ENCODE measurements at regions not wholly inside any gene's neighbourhood (a gene's known extent, or its start where the extent isn't known, plus 50 kb on each side); places are given as distances from the start of the nearest gene placed in this dataset.
"Not testable (repeated sequence)": the region's sequence is repeated elsewhere in the genome, so short reads cannot be mapped to it uniquely, and the experiment has no call there.

DNA sequence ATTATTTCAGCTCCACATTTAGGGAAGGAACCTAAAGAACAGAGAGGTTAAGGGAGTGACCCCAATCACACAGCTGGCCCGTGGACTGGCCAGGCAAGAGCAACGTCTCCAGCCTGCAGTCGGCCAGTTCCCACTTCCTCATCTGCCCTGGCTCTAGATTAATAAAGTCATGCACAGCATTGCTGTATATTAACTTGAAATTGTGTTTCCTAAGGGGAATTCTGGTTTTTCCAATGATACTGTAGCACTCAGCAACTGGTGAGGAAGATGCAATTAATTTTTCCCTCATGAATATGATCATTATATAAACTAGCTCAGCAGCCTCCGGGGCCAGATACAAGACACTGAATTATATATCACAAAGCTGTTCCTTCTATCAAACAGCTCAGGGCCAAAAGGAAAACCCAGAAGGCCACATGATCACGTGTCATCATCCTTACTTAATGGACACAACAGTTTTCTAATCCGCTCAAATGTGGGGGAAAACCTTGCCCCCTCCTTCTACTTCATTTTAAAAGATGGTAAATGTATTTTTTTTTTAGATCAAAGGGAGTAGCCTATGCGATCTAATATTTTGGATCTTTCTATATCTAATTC lies 295.3 kb upstream of the PRKCQ start:
- DNase-seq (ENCODE audit: low read depth) = no peak

DNA sequence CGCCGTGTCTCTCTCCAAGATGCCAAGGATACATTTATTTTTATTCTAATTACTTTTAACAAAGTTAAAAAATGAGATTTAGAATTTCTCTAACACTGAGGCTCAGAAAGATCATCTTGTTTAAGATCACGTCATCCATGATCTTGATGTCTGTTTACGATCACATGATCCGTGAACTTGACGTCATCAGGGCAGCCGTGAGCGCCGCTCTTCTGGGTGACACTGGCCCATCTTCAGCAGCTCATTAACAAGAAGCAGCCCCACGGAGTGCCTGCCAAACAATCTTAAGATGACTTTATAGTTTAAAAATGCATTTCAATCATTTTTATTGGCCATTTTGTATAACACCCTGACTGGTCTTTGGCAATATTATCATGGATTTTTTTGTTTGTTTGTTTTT lies 291.1 kb upstream of the PRKCQ start:
- DNase-seq (ENCODE audit: low read depth) = no peak

DNA sequence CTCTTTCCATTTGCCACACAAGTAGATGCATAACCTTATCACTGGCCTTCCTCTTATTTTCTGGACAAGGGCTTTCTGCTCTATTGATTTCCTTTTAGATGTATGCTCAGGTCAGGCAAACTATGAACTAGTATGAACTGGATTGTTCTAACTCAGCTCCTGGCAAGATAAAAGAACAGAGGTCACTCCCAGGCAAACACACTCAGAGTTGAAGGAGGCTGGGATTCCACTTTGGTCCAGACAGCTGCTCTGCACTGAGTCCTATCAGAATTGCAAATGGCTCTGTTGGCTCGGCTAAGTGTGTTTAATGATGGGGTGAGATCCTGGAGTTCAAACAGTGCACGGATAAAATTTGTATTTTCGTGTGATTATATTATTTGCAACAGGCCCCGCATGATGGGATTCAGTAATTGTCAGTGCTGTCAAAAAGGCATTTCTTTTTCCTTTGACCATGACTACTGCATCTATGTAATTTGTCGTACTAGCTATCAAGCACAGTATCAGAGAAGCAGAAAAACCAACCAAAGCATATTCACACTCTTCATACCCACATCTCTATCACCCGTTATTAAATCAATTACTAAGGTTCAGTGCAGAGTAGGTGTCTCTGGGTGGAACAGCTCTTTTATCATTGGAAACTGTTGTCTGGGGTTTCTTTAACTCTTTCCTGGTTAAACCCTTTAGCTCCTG lies 288.1 kb upstream of the PRKCQ start:
- no peak for DNase-seq (ENCODE audit: low read depth)

DNA sequence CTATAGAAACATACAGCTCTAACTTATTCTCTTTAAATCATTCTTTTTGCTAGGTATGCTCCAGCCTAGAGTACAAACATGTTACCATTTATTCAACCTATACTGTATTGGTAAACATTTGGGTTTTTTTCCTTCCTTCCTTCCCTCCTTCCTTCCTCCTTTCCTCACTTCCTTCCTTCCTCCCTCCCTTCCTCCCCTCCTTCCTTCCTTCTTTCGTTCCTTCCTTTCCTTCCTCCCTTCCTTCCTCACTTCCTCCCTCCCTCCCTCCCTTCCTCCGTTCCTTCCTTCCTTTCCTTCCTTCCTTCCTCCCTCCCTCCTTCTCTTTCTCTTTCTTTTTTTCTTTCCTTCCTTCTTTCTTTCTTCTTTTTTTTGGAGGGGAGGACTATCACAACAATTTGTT lies 286.7 kb upstream of the PRKCQ start:
- DNase-seq (ENCODE audit: low read depth) = no peak

DNA sequence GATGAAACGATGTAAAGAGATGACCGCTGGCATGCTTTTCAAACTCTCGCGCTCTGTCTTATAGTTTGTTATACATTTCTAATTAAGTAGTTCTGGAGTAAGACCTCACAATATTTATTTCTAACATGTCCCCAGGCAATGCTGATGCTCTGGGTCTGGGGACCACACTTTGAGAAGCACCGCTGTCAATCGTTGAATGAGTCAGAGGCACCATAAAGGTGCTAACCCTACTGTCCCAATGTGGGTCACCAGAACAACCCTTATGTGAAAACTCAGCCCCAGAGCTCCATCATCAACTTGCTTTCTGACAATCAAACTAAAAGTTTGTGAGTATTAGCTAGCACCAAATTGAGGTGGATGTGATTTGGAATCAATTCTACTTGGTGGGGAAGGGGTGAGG lies 284.1 kb upstream of the PRKCQ start:
- no peak for DNase-seq (ENCODE audit: low read depth)

DNA sequence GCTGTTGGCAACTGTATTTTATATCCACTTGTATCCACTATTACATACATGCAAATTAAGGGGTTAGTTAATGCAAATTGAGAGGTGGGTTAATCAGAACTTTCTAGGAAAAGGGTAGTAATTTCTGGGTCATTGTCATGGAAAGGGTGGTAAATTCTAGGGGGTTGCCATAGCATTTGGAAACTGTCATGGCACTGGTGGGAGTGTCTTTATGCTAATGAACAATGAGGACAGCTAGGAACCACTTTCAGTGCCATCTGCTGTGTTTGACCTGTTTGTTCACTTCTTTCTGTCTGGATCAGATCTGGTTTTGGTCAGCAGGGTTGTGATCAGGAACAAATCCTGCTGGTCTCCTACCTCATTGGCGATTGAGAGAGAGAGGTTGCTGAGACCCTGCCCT lies 283.3 kb upstream of the PRKCQ start:
- DNase-seq (ENCODE audit: low read depth) = no peak

DNA sequence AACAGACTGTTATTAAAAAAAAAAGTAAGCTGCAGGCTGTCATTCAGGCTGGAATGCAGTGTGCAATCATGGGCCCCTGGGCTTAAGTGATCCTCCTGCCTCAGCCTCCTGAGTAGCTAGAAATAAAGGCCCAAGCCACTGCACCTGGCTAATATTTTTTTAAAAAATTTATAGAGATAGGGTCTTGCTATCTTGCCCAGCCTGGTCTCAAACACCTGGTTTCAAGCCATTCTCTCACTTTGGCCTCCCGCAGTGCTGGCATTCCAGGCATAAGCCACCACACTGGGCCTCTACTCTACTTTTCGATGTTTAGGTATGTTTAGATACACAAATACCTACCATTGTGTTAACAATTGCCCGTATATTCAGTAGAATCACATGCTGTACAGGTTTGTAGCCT lies 270.4 kb upstream of the PRKCQ start:
- no peak for DNase-seq (ENCODE audit: low read depth)

DNA sequence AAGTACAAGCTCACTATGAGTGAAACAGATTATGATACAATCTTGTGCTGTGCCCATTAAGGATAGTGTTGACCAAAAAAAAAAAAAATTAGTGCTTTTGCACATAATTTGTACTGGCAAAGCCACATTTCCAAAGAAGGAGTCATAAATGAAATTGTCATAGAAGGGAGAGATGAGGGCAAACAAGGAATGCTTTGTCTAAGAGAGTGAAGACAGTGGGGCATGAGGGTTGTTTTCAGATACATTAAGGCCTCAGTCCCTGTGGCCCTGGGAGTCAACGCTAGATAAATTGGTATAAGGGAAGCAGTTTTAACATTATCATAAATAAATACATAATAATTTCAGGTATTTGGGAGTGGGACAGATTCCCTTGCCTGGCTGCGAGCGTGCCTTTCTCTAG lies 267.5 kb upstream of the PRKCQ start:
- no peak for DNase-seq (ENCODE audit: low read depth)

DNA sequence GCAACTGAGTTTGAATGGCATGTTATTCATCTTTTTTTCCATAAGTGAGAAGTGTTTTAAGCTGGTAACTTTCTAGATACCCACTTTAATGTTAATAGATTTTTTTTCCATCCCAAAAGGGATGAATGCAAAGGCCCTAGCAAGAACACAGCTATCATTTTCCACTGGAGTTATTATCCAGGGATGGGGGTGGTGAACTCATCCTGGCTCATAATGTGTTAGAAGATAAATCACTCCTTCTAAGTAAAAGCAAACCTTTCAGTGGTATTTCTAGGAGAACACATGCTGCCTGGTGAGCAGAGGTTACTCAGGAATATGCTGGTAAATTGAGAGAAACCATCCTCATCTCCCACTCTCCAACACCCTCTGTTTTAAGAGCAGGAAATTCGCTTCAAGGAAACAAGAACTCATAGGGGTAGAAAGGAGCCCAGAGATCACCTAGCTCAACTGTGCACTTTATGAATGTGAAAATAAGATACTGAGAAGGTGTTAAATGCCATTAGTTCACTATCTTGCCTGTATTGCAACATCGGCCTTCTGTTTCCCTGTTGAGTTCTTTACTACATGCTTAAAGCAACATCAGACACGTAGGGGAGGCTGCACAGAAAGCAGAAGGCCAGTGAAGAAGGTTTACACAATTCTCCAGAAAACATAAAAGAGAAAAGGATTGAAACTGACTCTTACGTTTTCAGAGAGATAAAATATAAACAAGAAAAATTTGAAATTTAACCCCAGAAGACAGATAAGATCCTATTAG lies 264.0 kb upstream of the PRKCQ start:
- DNase-seq (ENCODE audit: low read depth) = no peak

DNA sequence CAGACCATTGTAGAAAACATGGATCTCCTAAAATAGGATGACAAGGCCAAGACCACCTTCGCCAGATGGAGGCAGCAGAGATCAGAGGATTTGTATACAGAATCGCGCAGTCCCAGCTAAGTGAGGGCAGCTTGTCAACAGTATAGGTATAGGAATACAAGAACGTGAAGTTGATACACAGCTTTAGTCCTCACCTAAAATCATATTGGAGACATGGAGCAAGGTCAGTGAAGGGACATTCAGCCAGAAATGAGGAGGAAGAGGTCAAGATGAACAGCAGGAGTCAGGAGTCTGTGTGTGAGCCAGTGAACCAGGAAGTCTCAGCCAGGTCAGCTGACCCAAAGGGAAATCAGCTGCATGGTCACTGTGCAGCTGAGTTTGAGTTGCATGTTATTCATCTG lies 263.4 kb upstream of the PRKCQ start:
- DNase-seq (ENCODE audit: low read depth) = no peak

DNA sequence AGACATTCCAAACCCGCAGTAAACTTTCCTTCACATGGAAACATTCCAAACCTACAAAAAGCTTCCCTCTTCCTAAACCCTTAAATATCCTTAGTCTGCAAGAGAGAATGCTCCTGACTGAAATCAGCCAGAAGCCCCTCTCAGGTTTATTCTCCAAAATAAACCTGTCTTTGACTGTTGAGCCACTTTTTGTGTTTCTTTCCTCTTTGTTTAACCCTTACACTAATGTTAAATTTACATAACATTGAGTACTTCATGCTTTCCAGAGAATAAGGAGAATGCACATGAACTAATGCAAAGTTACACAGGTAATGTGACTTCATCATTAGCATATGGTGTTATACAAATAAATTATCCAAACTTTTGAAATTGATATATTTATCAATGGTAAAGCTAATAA lies 262.6 kb upstream of the PRKCQ start:
- no peak for DNase-seq (ENCODE audit: low read depth)

DNA sequence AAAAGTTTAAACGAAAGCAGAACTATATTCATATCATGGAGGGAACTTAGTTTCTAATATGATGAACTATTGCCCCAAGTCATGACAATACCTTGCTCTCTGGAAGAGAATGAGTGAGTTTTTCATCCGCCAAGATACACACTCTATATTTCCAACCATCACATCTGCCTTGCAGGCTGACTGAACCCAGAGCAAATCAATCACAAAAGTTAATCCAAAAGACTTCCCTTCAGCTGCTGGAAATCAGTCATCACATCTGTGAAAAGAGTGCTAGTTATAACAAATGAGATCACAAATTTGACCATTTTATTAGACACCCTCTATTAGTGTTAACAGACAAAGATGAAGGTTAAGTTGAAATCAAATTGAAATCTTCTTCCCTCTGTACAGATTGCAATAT lies 261.7 kb upstream of the PRKCQ start:
- no peak for DNase-seq (ENCODE audit: low read depth)

DNA sequence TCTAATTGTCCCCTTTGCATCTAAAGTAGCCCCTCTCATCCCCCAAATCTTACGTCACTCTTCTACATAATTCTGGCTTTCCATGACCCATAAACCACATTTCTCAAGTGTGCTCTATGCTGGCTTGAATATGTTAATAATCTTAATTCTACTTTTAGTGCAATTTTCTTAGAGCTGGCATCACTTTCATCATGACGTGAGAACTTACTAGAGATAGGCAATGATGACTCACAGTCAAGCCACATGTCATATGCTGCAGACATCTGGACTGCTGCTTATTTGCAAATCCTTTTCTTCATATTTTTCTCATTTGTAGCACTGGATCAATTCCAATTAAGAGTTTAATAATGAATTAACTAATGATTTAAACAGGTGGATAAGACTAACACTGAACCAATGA lies 260.7 kb upstream of the PRKCQ start:
- no peak for DNase-seq (ENCODE audit: low read depth)

DNA sequence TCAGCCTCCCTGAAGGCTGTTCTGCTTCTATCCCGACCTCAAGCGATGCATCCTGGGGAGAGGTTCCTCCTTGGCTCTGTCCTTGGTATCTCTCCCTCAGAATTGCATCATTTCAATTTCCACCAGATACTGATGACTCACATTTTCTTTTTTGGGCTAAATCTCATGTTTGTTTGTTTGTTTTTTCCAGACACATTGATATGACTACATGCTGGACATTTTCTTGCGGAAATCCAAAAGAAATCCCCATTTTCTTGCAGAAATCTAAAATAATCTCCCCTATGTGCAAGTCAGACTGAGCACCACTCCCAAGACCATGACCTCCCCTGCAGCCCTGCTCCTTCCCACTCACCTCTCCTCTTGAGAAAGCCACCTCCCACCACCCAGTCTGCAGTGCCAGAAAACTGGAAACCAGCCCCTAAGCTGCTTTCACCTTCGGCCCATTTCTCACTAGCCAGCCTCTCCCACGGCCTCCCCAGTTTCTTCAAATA lies 260.2 kb upstream of the PRKCQ start:
- no peak for DNase-seq (ENCODE audit: low read depth)

DNA sequence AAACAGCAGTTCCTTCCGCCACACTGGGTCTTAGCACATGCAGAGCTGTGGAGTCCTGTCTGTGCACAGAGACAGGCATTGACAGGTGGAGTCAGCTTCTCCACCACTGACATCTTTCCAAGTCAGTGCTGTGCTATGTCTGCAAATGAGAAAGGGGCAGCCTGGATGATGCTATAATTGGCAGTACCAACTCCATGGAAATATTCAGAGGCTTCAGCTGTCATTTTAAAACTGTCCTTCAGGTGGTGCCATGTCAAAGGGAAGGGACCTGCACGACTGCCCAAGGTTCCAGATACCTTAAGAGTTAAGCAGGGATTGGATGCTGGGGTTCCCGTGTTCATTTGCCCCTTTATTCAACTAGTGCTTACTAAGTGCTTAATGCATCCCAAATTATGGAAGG lies 258.0 kb upstream of the PRKCQ start:
- DNase-seq (ENCODE audit: low read depth) = no peak

DNA sequence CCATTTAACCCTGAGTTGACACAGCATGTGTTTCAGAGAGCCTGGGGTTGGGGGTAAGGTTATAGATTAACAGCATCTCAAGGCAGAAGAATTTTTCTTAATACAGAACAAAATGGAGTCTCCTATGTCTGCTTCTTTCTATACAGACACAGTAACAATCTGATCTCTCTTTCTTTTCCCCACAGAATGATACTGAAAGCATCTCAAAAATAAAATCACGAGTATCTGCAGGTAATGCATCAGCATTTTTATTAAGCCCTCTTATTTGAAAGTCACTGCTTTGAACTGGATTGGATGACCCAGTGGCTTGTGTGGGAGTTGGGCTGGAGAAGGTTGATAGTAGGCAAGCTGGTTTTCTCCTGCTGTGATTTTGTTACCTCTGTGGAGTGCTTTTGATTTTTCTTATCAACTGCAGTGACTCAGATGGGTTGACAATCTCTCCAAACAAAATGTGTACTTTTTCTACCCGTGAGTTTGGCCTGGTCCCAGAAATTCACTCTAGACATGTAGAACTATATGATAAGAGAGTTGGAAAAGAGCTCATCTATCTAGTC lies 253.5 kb upstream of the PRKCQ start:
- no peak for DNase-seq (ENCODE audit: low read depth)

DNA sequence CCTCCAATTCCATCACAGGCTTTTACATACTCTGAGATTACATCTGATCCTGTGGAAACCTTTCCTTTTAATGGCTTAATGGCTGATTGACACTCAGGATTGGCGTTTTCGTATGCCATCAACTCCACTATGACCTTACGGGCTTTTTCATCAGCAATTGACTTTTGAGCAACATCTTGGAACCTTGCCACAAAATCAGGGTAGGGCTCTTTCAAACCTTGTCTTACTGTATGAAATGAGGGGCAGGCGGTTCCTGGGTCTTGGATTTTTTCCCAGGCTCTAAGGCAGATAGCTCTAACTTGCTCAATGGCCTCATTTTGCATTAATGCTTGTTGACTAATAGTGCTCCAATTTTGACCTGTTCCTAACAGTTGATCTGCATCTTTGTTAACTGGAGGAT lies 250.9 kb upstream of the PRKCQ start:
- not testable (repeated sequence) for DNase-seq (ENCODE audit: low read depth)

DNA sequence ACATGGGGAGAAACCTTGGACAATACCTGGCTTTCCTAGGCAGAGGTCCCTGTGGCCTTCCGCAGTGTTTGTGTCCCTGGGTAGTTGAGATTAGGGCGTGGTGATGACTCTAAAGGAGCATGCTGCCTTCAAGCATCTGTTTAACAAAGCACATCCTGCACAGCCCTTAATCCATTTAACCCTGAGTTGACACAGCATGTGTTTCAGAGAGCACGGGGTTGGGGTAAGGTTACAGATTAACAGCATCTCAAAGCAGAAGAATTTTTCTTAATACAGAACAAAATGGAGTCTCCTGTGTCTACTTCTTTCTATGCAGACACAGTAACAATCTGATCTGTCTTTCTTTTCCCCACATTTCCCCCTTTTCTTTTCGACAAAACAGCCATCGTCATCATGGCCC lies 244.7 kb upstream of the PRKCQ start:
- not testable (repeated sequence) for DNase-seq (ENCODE audit: low read depth)

DNA sequence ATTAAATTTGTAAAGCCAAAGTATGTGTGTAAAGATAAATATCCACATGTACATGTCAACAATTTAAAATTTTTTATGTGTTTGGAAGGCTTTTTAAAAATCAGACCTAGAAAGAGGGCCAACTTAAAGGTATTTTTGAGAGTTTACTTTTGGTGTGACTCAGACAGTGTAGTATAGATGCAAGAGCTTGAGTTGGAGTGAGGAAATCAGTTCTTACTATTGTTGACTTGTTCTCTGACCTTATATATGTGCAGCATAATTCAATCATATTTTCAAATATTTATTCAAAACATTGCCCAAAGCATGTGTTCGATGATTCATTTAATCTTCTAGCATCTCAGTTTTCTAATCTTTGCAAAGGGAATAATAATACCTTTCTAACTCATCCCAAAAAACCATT lies 243.7 kb upstream of the PRKCQ start:
- DNase-seq (ENCODE audit: low read depth) = no peak

DNA sequence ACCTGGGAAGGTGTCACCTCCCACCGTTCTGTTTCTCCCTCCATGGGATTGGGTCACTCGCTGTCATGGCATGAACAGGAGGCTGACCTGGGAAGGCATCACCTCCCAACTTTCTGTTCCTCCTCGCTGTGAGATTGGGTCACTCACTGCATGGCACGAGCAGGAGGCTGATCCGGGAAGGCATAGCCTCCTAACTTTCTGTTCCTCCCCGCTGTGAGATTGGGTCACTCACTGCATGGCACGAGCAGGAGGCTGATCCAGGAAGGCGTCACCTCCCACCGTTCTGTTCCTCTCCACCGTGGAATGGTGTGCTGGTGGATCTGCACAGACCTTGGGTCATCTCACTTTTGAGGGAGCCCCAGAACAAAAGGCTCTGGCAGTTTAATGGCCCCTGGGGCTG lies 239.2 kb upstream of the PRKCQ start:
- DNase-seq (ENCODE audit: low read depth) = no peak

DNA sequence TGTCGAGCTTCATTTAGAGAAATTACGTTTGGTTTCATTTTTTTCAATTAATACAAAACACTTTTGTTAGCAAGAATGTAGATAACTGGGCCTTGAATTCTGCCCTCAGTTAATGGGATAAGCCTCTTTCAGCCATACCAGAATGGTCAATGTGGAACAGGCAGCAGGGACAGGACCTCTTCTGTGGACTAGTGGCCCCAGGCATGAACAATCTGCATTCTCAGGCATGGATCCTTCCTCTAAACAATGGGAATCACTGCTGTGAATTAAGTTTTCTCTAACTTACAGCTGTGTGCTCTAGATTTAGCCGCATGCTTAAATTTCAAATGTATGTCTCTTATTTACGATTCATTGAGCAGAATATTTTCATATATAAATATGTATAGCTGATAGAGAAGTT lies 237.7 kb upstream of the PRKCQ start:
- no peak for DNase-seq (ENCODE audit: low read depth)

DNA sequence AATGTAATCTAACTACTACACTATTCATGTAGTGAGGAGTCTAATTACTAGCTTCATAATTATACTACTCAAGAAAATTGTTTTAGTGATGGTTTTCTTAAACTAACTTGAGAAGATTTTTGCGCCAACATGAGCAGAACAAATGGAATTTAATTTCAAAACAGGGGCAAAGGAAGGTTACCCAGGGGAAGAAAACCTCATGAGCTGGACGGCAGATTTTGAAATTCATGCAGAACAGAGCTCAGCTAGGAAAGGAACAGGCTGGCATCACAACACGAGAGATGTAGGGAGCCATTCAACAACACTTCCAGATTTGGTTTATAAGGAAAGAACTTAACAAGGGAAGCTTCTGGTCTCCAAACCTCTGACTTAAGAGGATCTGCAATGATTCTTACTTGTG lies 235.3 kb upstream of the PRKCQ start:
- DNase-seq (ENCODE audit: low read depth) = no peak

DNA sequence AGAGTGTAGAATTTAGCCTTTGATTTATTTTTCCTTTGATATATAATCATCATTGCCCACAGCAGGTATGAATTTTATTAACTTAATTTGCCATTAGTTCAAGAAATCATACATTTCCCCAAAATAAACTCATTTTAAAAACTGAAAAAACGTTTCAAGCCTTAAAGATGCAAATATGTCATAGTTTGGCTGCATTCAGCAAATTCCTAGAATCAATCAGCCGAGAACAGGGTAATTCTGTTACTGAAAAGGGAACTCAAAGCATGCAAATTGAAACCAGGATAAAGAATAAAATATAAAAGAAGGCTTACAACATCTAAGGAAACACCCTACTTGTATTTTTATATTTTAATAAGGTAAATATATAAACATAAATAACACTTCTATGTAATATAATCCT lies 233.8 kb upstream of the PRKCQ start:
- DNase-seq (ENCODE audit: low read depth) = no peak

Measured in stimulated activated CD8-positive, alpha-beta memory T cell treated with anti-CD3 and anti-CD28 coated beads, Interleukin-15, amount 100 ng/mL, for 1 hour (primary cell).